ENCODE measurements at regions not wholly inside any gene's neighbourhood (a gene's known extent, or its start where the extent isn't known, plus 50 kb on each side); places are given as distances from the start of the nearest gene placed in this dataset.
"Not testable (repeated sequence)": the region's sequence is repeated elsewhere in the genome, so short reads cannot be mapped to it uniquely, and the experiment has no call there.

DNA sequence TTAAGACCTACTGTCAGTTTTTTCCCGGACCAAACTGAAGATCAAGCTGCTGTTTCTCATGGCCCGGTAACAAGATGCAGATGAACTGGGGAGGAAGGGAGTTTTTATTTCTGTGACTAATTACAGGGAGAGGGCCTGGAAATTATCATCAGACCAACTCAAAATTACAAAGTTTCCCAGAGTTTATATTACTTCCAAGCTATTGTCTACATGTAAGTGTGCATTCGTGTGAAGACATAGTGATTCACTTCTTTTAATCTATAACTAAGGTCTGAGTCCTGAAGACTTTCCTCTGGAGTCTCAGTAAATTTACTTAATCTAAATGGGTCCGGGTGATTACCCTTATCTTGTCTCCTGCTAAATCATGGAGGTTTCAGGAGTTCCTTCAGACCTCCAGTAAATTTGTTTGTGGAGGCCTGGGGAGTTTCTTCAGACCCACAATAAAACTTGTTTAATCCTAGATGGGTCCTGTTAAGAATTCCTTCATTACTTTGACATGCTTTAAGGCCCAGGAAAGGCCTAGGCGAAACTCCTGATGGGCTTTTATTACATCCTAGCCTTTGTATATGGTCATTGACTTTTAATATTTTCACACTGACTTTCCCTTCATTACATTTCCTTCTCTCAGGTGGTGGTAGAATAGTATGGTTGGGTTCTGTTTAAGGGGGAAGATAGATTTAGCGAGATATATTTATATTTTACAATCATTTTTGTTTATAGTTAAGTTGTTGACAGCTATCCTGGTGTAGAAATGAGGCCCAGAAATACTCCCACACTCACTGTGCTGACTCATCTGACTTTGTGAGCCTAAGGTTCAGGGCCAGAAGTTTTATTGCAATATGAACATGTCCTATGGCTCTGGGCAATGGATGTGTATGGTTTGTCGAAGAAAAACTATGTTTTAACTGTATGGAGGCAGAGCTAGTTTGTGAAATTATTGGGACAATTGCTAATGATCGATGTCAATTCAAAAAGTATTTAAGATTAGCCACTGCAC, 627.0 kb upstream of the FBXO33 start:
- TF ChIP-seq, protein P1, sequence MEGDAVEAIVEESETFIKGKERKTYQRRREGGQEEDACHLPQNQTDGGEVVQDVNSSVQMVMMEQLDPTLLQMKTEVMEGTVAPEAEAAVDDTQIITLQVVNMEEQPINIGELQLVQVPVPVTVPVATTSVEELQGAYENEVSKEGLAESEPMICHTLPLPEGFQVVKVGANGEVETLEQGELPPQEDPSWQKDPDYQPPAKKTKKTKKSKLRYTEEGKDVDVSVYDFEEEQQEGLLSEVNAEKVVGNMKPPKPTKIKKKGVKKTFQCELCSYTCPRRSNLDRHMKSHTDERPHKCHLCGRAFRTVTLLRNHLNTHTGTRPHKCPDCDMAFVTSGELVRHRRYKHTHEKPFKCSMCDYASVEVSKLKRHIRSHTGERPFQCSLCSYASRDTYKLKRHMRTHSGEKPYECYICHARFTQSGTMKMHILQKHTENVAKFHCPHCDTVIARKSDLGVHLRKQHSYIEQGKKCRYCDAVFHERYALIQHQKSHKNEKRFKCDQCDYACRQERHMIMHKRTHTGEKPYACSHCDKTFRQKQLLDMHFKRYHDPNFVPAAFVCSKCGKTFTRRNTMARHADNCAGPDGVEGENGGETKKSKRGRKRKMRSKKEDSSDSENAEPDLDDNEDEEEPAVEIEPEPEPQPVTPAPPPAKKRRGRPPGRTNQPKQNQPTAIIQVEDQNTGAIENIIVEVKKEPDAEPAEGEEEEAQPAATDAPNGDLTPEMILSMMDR (conservative IDR thresholded peaks at IDR 0.05), result no peak
- H3K27ac ChIP-seq, result no peak overlapping the region

DNA sequence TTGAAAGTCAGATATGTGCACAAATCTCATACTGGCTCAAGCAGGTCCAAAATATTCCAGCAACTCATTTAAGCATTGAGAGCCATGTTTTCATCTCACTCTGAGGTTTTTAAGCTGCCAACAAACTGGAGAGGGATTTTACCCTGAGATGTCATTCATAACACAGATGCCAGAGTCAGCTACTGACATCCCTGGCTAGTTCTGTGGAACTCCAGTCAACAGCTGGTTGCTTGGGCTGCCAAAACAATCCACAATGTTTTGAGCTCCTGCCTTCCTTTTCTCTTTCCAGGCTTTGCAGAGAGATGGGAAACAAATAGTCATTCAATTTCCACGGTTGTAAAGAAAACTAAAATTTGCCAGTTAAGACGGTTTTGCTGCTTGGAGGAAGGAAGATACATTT, 621.2 kb upstream of the FBXO33 start:
- H3K27ac ChIP-seq, result no peak overlapping the region
- TF ChIP-seq, protein P1 (conservative IDR thresholded peaks at IDR 0.05), result no peak

DNA sequence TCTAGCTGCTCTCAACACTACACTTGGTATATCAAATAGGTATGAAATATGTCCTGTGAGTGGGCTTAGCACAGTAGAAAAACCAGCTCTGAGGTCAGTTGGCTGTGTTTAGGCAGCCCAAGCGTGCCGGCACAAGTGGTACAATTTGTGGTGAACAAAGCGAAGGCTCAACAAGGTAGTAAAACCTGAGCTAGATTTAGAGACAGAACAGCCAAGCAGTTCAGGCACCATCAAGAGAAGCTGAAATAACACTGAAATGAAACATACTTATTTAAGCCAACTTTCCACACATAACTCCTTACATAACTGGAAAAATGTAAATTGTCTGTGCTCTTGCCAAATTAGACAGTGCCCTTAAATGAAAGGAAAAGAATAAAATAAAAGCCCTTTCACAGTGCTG, 596.8 kb upstream of the FBXO33 start:
- H3K27ac ChIP-seq, result no peak overlapping the region
- TF ChIP-seq, protein P1 (conservative IDR thresholded peaks at IDR 0.05), result no peak

- TF ChIP-seq, protein P1 (conservative IDR thresholded peaks at IDR 0.05), result no peak
- H3K27ac ChIP-seq, result no peak overlapping the region
Observed at GRCh38 chr14:40025101-40025500, 592.9 kb upstream of the FBXO33 start.

- H3K27ac ChIP-seq, result no peak overlapping the region
- TF ChIP-seq, protein P1 (conservative IDR thresholded peaks at IDR 0.05), result no peak
Observed at GRCh38 chr14:40010961-40011360, 578.7 kb upstream of the FBXO33 start.

- no peak overlapping the region for H3K27ac ChIP-seq
- TF ChIP-seq, protein P1 (conservative IDR thresholded peaks at IDR 0.05), result no peak
Observed at GRCh38 chr14:40009771-40010170, 577.5 kb upstream of the FBXO33 start.

GRCh38 chr14:40008345-40008744, 576.1 kb upstream of the FBXO33 start:
- not testable (repeated sequence) for H3K27ac ChIP-seq

Data from VCaP (cell line).